ENCODE measurements at regions not wholly inside any gene's neighbourhood (a gene's known extent, or its start where the extent isn't known, plus 50 kb on each side); places are given as distances from the start of the nearest gene placed in this dataset.
"Not testable (repeated sequence)": the region's sequence is repeated elsewhere in the genome, so short reads cannot be mapped to it uniquely, and the experiment has no call there.

DNA sequence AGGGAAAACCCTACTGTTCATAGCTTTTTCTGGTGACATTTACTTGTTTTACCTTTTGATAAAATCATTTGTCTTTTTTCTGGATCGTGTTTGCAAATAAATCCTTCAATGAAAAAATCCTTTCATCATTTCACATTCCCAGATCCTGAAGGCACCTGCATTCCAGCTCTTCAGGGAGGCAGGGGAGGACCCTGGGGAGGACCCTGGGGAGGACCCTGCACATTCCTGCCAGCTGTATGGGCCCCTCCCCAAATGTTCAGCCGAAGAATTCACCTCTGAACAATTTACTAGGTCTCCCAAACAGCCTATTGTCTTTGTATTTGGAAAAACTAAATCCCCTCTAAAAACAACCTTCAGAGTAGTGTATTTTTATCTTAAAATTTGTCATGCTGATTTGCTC lies 558.4 kb upstream of the ID2 start:
- no peak for DNase-seq (ENCODE audit: low read depth in 1 of 2, low spot score in 1 of 2)

DNA sequence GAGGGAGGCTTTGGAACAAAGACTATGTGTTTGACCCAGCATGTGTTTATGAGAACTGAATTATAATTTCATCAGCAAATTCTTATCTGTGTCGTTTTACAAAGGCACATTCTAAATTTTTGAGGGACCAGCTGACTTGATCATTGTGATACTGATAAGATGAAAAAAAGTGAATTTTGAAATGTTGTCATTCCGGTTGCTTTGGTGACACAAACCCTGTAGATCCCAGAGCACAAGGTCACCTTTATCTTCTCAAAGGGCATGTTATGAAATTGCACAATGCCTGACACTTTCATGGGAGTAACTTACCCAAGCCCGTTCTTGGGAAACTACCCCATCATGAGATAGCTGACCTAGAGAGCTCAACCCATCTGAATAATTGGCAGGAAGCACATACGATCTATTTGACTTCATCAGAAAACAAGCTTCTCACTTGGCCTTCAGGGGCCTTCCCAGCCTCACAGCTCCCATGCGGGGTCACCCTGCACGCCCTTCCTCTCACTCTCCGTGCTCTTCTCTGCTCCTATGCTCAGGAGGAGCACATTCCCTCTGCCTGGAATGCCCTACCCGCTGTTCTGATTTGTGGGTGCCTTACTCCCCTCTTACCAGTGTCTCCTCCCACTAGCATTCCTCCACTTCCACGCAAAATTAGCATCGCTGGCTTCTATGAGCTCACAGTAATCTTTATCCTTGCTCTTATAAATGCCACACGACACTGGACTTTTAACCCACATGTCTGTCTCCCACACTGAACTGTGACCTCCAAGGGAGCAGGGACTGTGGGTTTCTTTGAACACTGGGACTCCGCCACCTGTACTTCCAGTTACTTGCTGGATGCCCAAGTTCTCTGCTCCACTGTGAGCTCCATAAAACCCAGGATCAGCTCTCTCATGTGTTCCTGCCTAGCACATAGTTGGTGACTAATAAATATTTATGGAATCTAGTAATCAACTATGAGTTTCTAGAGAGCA lies 555.8 kb upstream of the ID2 start:
- no peak for DNase-seq (ENCODE audit: low read depth in 1 of 2, low spot score in 1 of 2)

DNA sequence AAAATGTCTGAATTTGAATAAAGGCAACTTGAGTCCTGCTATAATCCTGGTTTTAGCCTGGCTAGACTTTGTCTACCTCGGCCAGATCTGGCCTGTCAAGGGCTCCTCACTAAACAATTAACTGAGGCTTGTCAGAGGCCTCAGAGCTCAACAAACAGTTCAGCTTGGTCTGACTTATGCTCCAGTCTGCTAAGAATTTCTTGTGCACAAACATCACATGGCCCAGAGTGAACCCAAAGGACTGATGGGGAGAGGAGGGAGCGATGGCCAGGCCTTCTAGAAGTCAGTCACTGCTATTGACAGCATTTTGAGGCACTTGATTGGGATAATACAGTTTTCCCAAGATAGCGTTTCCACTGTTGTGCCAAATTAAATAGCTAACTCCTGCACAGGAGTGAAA lies 555.1 kb upstream of the ID2 start:
- no peak for DNase-seq (ENCODE audit: low read depth in 1 of 2, low spot score in 1 of 2)

DNA sequence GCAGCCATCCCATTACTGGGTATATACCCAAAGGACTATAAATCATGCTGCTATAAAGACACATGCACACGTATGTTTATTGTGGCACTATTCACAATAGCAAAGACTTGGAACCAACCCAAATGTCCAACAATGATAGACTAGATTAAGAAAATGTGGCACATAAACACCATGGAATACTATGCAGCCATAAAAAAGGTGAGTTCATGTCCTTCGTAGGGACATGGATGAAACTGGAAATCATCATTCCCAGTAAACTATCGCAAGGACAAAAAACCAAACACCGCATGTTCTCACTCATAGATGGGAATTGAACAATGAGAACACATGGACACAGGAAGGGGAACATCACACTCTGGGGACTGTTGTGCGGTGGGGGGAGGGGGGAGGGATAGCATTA lies 550.4 kb upstream of the ID2 start:
- not testable (repeated sequence) for DNase-seq (ENCODE audit: low read depth in 1 of 2, low spot score in 1 of 2)

DNA sequence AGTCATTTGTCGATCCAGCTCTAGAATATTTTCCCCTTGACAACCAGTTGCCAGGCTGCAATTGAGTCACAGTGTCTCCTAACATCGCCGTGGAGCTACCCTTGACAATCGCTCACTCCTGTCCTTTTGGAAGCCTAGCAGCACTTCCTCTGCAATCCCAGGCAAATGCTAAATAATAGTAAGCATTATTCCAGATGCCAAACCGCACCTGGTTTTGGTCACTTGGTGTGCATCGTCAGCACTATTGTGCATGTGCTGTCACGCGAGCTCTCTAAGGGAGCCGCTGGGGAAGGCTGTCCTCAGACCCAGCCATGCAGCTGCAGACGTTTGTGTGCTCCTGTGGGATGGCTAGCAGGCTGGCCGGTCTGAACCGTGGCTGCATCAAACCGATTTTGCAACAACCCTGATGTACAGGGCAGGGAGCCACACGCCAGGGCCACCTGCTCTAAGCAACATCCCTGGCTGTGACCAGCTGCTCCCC lies 549.5 kb upstream of the ID2 start:
- DNase-seq (ENCODE audit: low read depth in 1 of 2, low spot score in 1 of 2) = no peak

DNA sequence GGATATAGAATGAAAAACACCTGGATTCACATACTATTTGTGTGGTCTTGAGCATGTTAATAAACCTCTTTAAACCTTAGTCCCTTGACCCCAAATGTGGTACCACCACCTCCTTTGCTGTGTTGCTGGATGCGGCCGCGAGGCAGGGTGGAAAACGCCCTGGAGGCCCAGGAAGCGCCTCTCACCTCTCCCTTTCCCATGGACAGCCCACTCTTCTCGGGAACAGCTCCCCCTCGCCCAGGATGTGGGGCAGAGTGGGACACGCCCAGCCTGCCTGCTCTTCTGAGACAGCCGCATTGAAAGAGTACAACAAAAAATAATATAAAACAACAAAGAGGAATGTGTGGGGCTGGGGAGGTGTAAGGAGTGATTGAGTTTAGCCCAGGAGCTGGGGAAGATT lies 549.0 kb upstream of the ID2 start:
- no peak for DNase-seq (ENCODE audit: low read depth in 1 of 2, low spot score in 1 of 2)

DNA sequence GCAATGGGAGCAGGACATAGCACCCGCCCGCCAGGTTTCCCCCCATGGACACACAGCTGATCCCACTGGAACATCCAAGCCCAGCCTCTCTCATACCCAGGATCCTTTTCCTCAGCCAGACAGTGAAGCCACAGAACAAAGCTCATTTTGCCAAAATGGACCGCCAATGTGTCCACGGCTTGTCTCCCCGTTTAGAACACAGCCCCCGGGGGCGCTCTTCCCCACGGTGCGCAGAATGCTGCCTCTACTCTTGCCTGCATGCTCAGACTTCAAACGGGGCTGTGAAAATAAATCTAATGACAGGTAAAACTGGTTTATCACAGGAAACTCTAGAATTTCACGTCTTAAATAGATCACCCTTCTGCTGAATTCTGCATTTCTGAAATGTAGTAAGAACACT lies 548.5 kb upstream of the ID2 start:
- no peak for DNase-seq (ENCODE audit: low read depth in 1 of 2, low spot score in 1 of 2)

DNA sequence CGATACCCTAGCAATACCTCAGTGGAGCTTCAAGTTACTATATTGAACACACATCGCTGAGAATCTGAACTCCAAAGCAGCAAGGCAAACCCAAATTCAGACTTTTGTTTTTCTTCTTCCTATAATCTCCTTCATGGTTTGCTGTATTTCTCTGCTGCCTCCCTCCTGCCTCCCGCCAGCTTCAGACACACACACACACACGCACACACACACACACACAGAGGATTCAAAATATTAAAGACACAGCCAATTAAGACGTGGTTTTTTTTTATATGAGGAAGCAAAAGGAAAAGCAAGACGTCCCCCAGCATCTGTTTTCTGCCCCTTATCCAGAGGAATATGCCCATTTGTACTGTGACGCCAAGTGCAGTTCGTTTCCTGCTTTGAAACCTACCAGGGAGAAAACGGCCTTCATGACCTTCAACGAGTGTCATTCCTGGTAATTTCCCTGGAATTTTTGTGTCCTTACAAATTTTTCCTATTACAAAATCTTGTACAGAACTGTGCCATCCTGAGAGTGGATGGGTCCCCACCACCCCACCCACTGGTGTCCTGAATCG lies 547.9 kb upstream of the ID2 start:
- DNase-seq (ENCODE audit: low read depth in 1 of 2, low spot score in 1 of 2) = no peak

DNA sequence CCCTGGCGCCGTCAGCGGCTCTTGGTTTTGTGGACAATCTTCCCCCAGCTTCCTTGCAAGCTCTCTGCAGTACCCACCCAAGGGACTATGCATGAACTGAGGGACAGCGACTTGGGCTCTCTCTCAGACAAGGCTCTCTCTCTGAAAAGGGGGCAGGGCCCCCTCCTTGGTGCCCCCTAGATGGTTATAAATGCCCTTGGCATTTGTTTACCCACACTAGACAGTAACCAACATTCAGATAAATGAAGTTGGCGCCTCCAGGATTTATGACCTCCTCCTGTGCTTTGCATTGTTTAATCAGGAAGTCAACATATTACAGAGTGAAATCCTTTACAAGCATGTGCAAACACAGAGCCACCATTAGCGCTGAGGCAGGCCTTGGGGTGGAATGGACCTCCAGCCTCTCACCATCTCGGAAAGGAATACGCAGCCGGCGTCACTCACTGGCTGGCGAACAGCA lies 547.4 kb upstream of the ID2 start:
- DNase-seq (ENCODE audit: low read depth in 1 of 2, low spot score in 1 of 2) = no peak

DNA sequence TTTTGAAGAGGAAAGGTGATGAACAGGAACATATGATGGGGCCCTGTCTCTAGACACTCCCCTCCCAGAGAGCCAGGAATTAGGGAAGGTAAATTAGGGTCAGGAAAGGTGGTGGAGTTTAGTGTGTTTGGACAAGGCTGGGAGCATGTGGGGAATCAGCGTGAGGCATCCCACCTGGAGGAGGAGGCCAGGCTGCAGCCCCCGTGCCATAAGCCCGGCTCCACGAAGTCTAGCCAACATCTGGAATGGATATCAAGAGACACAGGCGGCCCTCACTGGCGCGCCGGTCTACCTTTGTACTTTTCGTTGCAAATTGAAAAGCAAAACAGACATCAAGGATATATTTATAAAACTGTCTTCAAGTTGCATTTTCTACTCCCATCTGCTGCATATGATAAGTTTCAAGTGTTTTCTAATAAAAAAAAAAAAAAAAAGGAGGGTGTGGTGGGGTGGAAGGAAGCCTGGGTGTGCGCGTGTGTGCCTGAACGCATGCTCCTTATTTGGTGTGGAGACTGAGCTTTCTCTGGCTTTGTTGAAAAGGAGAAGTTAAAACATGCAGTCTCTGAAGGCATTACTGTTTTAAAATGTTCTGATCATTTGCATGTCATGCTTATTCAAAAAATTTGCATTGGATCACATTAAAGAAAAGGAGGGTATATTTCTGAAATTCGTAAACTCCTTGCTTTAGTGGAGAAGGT lies 546.7 kb upstream of the ID2 start:
- no peak for DNase-seq (ENCODE audit: low read depth in 1 of 2, low spot score in 1 of 2)

DNA sequence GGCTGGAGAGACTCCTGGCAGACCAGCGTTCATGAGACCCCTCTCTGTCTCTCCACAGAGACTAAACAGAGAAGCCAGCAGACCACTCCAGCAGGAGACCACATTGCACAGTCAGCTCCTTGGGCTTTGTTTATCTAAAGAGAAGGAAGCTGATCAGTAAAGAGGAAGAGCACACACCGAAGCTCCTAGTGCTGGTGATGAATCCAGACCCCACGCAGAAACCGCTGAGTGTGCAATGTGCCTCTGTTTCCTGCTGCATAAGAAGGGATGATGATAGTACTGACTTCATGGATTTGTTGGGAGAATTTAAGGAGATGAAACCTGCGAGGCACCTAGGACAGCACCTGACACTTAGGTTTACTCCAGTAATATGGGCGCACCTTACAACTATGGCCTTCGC lies 544.1 kb upstream of the ID2 start:
- DNase-seq (ENCODE audit: low read depth in 1 of 2, low spot score in 1 of 2) = no peak

DNA sequence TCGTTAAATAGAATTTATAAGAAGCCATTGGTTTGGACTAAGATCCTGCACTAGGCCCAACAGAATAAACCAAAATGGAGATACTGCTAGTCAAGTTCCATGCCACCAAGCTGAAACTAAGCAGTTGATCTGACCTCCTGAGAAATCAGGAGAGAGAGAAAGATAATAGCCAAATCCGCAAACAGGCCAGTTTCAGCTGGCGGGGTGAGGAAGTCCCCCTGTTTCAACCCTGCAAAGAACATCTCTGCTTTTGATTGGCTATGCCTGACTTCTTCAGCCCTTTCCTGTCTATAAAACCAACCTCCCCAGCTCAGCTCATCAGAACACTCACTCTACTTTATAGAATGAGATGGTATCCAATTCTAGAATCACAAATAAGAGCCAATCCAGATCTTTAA lies 543.3 kb upstream of the ID2 start:
- no peak for DNase-seq (ENCODE audit: low read depth in 1 of 2, low spot score in 1 of 2)

DNA sequence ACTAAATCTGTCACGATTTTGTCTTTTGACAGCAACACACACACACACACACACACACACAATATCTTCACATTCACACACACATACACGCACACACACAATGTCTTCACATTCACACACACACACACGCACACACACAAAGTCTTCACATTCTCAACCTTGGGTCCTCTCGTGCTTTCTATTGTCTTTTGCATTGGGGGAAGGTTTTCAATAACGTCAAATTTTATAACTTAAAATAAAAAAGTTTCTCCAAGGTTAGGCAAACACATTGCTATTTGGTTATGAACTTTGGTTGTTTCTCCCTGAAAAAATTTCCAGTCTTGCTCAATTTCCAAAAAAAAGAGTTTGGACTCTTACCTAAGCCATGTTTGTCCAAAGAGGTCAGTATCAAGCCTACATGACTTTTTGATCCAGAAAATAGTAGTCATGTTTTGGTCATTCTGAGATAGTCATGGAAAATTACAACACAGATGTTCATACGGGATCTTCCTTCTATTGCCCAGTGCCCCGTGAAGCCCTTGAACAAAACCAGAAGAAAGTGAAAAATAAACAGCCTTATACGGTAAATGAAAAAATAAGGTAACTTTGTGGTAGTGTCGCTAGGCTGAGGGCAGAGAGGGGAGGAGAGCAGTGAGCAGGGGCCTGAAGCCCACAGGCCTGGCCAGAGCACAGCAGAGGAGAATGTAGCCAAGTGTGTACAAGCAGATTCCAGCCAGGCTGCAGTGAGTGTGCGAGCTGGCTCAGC lies 542.8 kb upstream of the ID2 start:
- no peak for DNase-seq (ENCODE audit: low read depth in 1 of 2, low spot score in 1 of 2)

DNA sequence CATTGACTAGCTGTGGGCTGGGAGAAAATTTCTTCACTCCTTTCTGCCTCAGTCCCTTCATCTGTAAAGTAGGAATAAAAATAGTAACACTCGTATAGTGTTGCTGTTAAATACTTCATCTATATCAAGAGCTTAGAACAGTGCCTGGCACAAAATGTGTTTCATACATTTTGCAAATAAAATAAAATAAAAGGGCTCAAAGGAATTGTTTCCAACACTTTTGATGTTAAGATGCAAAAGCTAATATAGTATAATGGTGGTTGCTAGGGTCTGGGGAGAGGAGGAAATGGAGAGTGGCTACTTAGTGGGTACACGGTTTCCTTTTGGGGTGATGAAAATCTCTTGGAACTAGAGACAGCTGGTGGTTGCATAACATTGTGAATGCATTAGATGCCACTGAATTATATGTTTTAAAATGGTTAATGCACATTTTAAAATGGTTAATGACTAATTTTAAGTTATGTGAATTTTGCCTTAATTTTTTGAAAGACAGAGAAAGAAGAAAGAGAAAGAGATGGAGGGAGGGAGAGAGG lies 542.1 kb upstream of the ID2 start:
- DNase-seq (ENCODE audit: low read depth in 1 of 2, low spot score in 1 of 2) = no peak

DNA sequence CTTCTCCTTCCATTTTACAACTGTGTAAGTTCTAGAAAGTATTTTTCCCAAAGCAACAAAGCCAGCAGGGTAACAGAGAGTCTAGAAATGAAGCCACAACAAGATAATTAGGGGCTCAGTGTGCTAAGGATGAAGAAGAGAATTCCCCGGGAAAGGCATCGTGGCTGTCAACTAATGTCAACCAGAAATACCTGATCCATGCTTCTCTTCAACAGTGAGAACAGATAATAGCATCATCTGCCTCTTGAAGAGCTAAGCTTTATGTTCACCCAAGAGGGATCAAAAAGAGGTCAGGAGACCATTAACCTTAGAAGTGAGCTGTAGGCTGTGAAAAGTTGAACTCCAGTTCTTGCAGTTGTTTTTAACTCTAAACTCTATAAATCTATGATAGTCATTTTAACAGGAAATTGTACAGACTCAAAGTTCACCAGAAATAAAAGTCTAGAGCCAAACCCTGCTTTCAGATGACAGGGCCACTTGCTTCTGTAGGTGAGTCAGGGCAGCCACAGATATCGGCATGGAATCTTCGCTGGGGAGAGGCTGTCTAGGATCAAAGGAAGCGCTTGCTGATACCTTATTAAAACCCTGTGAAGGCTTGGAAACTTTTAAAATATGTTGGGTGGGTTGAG lies 540.7 kb upstream of the ID2 start:
- no peak for DNase-seq (ENCODE audit: low read depth in 1 of 2, low spot score in 1 of 2)

DNA sequence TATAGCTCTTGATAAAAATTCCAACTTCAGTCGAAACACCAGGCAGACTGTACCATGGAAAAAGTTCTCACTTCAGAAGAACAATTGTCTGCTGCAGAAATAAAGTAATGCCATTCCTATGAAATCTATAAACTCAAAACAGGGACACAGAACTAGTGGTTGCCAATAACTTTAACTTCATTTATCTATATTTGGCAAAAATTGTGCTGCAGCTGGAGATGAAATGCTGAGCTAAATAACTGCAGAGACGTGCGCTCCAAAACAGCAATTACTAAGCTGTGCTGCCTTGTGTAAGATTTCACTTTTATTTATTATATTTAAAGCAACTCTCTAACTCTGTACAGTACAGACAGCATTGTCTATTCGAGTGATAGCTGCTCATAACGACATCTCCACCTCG lies 540.1 kb upstream of the ID2 start:
- DNase-seq (ENCODE audit: low read depth in 1 of 2, low spot score in 1 of 2) = no peak

DNA sequence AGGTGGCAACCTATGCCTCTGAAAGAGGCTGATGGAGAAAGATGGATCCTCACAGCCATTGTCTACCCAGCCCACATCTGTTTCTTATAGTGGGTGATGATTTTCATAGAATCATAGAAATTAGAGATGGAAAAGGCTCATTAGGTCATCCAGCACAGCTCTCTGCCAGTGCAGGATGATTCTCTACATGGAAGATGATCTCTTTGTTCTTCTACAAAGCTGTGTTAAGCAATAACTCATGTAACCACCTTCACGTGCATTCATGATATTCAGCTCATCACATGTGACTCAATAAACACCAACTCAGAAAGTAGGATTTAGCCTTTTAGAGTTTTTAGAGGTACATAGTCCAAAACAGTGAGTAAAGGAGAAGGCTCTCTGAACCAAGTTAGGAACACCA lies 539.4 kb upstream of the ID2 start:
- no peak for DNase-seq (ENCODE audit: low read depth in 1 of 2, low spot score in 1 of 2)

DNA sequence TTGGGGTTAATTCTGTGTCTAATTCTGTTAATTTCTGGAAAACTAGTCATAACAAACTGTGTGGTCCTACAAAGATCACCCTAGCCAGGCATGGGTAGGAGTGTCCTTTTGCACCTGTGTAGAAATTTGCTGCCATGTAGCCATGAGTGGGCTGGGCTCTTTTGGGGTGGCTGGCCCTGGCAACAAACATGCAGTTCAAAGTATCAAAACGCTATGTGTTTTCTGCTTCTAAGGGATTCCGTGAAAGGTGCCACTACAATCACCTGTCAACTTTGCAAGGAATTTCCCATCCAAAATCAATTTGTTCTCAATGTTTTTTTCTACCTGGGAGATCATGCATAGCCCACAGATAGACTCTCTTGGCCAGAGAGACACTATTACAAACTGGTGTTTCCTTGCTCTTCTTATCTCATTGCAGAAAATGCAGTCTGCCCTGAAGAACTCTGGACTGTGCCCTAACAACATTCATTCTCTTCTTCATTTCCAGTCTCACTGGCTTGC lies 537.7 kb upstream of the ID2 start:
- no peak for DNase-seq (ENCODE audit: low read depth in 1 of 2, low spot score in 1 of 2)

DNA sequence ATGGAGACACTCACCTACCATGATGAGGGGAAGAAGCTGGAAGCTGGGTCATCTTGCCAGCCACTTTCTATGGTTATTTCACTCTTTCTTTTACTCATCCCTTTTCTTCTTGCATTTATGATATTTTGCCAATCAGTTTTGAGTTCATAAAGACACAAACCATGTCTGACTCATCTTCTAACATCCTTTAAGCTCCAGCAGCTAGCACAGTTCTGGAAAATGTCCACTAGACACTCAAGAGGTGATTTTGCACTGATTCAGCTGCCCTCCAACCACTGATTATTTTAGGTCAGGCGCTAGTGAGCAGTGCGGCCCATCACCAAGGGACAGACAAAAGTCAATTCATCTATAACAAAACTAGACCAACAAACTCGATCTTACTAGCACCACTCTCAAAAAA lies 537.1 kb upstream of the ID2 start:
- no peak for DNase-seq (ENCODE audit: low read depth in 1 of 2, low spot score in 1 of 2)

DNA sequence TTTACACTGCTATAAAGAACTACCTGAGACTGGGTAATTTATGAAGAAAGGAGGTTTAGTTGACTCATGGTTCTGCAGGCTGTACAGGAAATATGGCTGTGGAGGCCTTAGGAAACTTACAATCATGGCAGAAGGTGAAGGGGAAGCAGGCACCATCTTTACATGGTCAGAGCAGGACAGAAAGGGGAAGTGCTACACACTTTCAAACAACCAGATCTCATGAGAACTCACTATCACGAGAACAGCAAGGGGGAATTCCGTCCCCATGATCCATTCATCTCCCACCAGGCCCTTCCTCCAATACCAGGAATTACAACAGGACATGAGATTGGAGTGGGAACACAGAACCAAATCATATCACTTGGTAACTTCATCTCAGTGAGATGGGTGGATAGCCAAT lies 536.5 kb upstream of the ID2 start:
- not testable (repeated sequence) for DNase-seq (ENCODE audit: low read depth in 1 of 2, low spot score in 1 of 2)
